ENCODE measurements at regions not wholly inside any gene's neighbourhood (a gene's known extent, or its start where the extent isn't known, plus 50 kb on each side); places are given as distances from the start of the nearest gene placed in this dataset.
A peak's percentile ranks its signal among the peaks of the same experiment; 100 is the strongest.

DNA sequence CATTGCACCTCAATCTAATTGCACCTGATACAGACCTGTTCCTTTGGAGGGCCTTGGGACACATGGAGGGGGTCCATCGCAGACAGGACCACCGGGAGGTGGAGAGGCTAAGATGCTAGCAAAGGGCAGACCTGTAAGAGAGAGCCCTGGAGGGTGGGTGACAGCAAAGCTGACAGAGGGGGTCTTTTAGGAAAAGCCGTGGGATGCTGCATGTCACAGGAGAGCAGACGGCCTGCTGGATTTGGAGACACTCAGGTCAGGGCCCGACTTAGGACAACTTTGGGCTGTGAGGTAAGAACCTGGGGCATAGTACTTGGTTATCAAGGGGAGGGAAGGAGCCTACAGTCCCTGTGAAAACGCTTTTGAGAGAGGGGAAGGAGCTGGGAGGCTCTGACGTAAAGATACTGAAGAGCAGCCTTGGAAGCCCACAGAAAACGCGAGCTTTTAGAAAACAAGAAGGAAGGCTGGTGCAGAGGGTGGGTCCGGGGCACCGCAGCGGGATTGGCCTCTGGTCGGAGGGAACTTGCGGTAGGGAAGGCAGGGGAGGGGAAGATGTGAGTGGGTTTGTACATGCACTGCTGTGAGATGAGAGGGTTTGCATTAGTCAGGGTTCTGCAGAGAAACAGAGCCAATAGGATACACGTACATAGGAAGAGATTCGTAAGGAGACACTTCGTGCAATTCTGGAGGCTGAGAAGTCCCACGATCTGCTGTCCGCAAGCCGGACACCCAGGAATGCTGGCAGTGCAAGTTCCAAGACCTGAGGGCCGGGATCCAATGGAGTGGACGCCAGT, 868.5 kb downstream of the TBC1D22A start (continued):
- TF ChIP-seq, protein P1, sequence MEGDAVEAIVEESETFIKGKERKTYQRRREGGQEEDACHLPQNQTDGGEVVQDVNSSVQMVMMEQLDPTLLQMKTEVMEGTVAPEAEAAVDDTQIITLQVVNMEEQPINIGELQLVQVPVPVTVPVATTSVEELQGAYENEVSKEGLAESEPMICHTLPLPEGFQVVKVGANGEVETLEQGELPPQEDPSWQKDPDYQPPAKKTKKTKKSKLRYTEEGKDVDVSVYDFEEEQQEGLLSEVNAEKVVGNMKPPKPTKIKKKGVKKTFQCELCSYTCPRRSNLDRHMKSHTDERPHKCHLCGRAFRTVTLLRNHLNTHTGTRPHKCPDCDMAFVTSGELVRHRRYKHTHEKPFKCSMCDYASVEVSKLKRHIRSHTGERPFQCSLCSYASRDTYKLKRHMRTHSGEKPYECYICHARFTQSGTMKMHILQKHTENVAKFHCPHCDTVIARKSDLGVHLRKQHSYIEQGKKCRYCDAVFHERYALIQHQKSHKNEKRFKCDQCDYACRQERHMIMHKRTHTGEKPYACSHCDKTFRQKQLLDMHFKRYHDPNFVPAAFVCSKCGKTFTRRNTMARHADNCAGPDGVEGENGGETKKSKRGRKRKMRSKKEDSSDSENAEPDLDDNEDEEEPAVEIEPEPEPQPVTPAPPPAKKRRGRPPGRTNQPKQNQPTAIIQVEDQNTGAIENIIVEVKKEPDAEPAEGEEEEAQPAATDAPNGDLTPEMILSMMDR (IDR thresholded peaks at IDR 0.05 in 2 of 3, conservative IDR thresholded peaks at IDR 0.05 in 1 of 3; ENCODE audit: borderline replicate concordance in 1 of 3, insufficient read depth in 1 of 3, low read depth in 2 of 3, low read length in 2 of 3): no peak
- TF ChIP-seq YY1 (IDR thresholded peaks at IDR 0.05; ENCODE audit: extremely low read depth, insufficient replicate concordance, low read depth, low read length) (no peak), ZFX (IDR thresholded peaks at IDR 0.05) (no peak), FOSL1 (IDR thresholded peaks at IDR 0.05; ENCODE audit: low read depth) (no peak), EZH2phosphoT487 (IDR thresholded peaks at IDR 0.05; ENCODE audit: borderline replicate concordance) (no peak), EZH2 (IDR thresholded peaks at IDR 0.05) (no peak)
- TF ChIP-seq, protein P2, sequence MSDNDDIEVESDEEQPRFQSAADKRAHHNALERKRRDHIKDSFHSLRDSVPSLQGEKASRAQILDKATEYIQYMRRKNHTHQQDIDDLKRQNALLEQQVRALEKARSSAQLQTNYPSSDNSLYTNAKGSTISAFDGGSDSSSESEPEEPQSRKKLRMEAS (IDR thresholded peaks at IDR 0.05): no peak

DNA sequence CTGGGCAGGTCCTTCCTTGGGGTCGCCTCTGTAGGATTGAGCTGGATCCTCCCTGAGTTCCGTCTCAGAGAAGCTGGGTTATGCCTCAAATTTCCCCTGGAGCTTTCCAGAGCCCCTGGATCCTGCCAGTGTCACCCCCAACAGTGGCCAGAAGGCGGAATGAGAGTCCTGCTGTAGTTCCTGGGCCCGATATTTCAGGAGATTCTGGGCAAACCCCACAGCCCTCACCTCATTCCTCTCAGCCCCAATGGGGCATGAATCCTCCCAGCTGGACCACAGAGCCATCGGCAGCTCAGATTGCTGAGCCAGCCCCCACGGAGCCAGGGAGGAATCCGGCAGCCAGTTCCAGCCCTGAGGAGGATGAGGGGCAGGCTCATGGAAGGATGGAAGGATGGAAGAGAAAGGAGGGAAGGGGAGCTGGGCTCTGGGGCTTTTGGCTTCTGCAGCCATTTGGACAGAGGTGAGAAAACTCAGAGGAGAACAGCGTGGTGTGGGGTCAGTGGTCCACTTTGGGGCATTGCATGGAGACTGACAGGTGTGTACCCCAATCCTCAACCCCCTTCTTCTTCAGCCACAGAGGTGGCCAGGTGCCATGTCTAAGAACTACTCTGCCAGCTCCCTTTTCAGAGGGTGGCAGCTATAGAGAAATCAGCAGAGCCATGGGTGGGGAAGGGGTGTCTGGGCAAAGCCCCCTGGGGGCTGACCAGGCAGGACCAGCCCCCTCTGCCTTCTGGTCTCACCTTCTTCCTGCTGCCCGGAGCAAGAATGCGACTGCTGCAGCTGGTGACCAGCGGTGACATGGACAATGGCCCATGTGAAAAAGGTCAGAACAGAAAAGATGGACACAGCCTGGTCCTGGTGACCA, 867.6 kb downstream of the TBC1D22A start:
- DNase-seq (ENCODE audit: low read depth, low spot score) (no peak), ATAC-seq (no peak)
- H3K4me3 ChIP-seq (replicated peaks in 1 of 2; ENCODE audit: low read depth in 1 of 2, low read length in 2 of 2): no peak overlapping the region
- POLR2A ChIA-PET: no interaction called here
- TF ChIP-seq POLR2A (IDR thresholded peaks at IDR 0.05; ENCODE audit: borderline replicate concordance, extremely low read depth, insufficient read depth, insufficient read length): no peak
- TF ChIP-seq, protein P2 (IDR thresholded peaks at IDR 0.05): no peak
- TF ChIP-seq, protein P3, sequence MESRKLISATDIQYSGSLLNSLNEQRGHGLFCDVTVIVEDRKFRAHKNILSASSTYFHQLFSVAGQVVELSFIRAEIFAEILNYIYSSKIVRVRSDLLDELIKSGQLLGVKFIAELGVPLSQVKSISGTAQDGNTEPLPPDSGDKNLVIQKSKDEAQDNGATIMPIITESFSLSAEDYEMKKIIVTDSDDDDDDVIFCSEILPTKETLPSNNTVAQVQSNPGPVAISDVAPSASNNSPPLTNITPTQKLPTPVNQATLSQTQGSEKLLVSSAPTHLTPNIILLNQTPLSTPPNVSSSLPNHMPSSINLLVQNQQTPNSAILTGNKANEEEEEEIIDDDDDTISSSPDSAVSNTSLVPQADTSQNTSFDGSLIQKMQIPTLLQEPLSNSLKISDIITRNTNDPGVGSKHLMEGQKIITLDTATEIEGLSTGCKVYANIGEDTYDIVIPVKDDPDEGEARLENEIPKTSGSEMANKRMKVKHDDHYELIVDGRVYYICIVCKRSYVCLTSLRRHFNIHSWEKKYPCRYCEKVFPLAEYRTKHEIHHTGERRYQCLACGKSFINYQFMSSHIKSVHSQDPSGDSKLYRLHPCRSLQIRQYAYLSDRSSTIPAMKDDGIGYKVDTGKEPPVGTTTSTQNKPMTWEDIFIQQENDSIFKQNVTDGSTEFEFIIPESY (IDR thresholded peaks at IDR 0.05; ENCODE audit: extremely low read depth, insufficient replicate concordance, low read length): no peak
- TF ChIP-seq TCF7L2 (IDR thresholded peaks at IDR 0.05; ENCODE audit: borderline replicate concordance, extremely low read depth, insufficient read depth, insufficient read length): no peak
- no peak for TF ChIP-seq ELF1 (IDR thresholded peaks at IDR 0.05; ENCODE audit: borderline replicate concordance, low read depth)
- no peak for TF ChIP-seq SIN3A (IDR thresholded peaks at IDR 0.05; ENCODE audit: low read depth)
- no peak for TF ChIP-seq EZH2 (IDR thresholded peaks at IDR 0.05)
- H3K9me3 ChIP-seq (ENCODE audit: control insufficient read depth in 1 of 2, insufficient read depth in 1 of 2, low read depth in 1 of 2, low read length in 2 of 2): peaks cover 4 to 8% of the 10 kb centered on the region in 2 experiments; a peak in 1 of 4 replicates
- H2AFZ ChIP-seq (ENCODE audit: low read depth, low read length, poor library complexity, severe bottlenecking): no peak overlapping the region
- no peaks in the 10 kb centered on the region for H4K20me1 ChIP-seq (ENCODE audit: insufficient read depth)
- intact Hi-C loops (cut with micrococcal nuclease): loop anchor here (5.0 kb wide), 2 partner anchors 207 to 862 kb away; no protein-coding TSS in a partner anchor
- H3K9ac ChIP-seq (ENCODE audit: low read length): no peak overlapping the region
- RAD21 ChIA-PET (ENCODE audit: low non-redundant PET in 1 of 2, low total read pairs in 2 of 2, uncharacterized antibody in 2 of 2, unreplicated experiment in 2 of 2): no interaction called here
- H3K36me3 ChIP-seq (ENCODE audit: control insufficient read depth in 1 of 2, insufficient read depth in 2 of 2, low read length in 2 of 2): no peaks in the 10 kb centered on the region
- no peak overlapping the region for H3K27ac ChIP-seq (ENCODE audit: low read depth, low read length)
- CTCF ChIA-PET: no interaction called here
- no peaks in the 10 kb centered on the region for H3K9me2 ChIP-seq (ENCODE audit: insufficient read depth)
- BruUV-seq (replicated peaks): no TSS peak
- peaks cover 17% of the 10 kb centered on the region for H3K79me2 ChIP-seq (ENCODE audit: insufficient read depth, low read length)
- no peaks in the 10 kb centered on the region for H3K27me3 ChIP-seq (ENCODE audit: insufficient read depth, low read length)
- 0 out of 2 replicates have a peak overlapping the region, but pooled peaks have one; percentile 65 for H3K4me2 ChIP-seq (ENCODE audit: low read length)
- H3K4me1 ChIP-seq (ENCODE audit: control insufficient read depth in 1 of 2, insufficient read depth in 2 of 2, low read length in 2 of 2): peaks cover 13 to 28% of the 10 kb centered on the region in 2 experiments
